BE2C (cell line): ENCODE measurements at regions not wholly inside any gene's neighbourhood (a gene's known extent, or its start where the extent isn't known, plus 50 kb on each side); places are given as distances from the start of the nearest gene placed in this dataset.

Experiments
- DNase-seq: peaks from one replicate; pipeline ENCODE4 v3.0.0-alpha.2; 2020
- H3K27me3 ChIP-seq: fragments of 250-450 bp; sonication (Bioruptor Pico); 2 replicates; pipeline ENCODE4 v1.5.1; 2020; ENCODE audit warnings: mild to moderate bottlenecking
- H3K36me3 ChIP-seq: fragments of 250-450 bp; sonication (Bioruptor Pico); 2 replicates; pipeline ENCODE4 v1.5.1; 2020; ENCODE audit warnings: mild to moderate bottlenecking
- H3K4me1 ChIP-seq: fragments of 250-450 bp; sonication (Bioruptor Pico); 2 replicates; pipeline ENCODE4 v1.5.1; 2020
- H3K4me3 ChIP-seq: 2 replicates; pipeline ENCODE4 v1.5.1; 2011; ENCODE audit warnings: low read depth, low read length
- H3K9me3 ChIP-seq: fragments of 250-450 bp; sonication (Bioruptor Pico); 2 replicates; pipeline ENCODE4 v1.5.1; 2020
- CTCF ChIP-seq: IDR thresholded peaks from 2 replicates; pipeline ENCODE4 v1.5.1; 2012; ENCODE audit warnings: mild to moderate bottlenecking, low read depth, low read length

DNA sequence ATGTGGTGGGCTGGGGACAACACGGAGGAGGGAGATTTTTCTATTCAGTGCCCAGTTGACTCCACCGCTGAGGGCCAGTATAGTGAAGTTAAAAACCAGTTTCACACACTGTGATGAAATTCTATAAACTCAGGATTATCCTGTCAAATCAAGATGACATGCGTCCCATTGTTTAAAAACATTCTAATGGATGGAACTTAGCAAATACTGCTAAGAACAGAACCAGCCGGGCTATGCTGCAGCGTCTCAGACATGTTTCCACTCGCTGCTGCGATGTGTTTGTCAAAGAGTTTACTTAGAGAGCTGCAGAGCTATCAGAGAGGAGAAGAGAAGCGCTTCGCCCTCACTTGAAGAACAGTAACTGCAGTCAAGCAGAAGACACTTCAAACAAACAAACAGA, 212.6 kb upstream of the FOXQ1 start:
- DNase-seq = no peak
- H3K9me3 ChIP-seq = no peaks in the 10 kb centered on the region
- no peak for TF ChIP-seq CTCF
- no peaks in the 10 kb centered on the region for H3K4me1 ChIP-seq
- H3K36me3 ChIP-seq = no peaks in the 10 kb centered on the region
- H3K27me3 ChIP-seq = peaks cover 32% of the 10 kb centered on the region
- no peak overlapping the region for H3K4me3 ChIP-seq

DNA sequence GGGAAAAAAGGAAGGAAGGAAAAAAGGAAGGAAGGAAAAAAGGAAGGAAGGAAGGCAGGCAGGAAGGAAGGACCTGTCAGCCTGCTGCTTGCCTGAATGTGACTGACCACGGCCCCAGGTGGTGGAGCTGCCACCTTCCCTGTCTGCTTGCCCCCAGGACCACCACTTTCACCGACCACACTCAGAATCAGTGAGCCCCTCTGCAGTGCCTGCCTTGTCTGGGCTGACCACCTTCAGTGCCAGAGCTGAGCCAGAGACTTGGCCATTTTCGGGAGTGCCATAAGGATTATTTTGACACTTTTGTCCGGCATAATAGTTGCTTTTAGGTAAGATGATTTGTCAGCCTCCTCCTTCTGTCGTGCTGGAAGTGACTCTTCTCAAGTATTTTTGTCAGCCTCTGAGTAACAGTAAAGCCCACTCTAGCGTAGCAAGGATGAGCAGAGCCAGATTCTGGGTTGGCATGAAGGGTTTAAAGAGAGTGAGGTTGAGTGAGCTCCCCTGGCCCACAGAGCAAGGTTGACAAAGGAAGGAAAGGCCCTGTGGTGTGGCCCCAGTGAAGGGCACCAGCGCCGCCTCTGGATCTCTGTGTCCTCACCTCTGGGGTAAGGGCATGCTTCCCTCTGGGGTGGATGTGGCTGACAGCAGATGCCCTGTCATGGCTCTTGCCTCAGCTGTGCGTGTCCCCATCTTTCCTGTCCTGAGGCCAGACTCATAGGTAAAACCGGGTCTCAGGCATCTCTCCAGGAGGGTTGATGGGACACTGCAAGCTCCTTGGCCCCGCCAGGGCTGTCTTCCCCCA, 214.7 kb upstream of the FOXQ1 start:
- H3K27me3 ChIP-seq = peaks cover 32% of the 10 kb centered on the region
- H3K9me3 ChIP-seq = no peaks in the 10 kb centered on the region
- no peak overlapping the region for H3K4me3 ChIP-seq
- H3K4me1 ChIP-seq = no peaks in the 10 kb centered on the region
- H3K36me3 ChIP-seq = no peaks in the 10 kb centered on the region
- no peak for DNase-seq
- no peak for TF ChIP-seq CTCF

- H3K9me3 ChIP-seq = no peaks in the 10 kb centered on the region
- H3K36me3 ChIP-seq = no peaks in the 10 kb centered on the region
- DNase-seq = no peak
- no peak overlapping the region for H3K4me3 ChIP-seq
- TF ChIP-seq CTCF = no peak
- H3K4me1 ChIP-seq = no peaks in the 10 kb centered on the region
- H3K27me3 ChIP-seq = peaks cover 13% of the 10 kb centered on the region
Measured at GRCh38 chr6:1094306-1094705, 217.6 kb upstream of the FOXQ1 start.

DNA sequence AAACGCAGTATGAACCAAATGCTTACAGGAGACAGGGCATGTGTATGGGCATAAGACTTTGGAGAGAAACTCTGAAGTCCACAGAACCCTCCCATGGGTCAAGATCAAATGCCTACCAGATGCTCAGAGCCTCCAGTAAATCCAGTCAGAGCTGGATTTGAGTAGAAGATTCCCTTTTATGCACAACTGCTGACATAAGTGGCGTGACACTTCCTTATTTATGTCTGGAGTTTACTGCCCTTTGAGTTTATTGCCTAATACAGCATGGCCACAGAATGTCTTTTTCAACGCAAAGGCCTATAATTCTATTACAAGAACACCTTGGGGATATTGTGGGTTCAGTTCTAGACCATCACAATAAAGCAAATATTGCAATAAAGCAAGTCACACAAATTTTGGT, 220.0 kb upstream of the FOXQ1 start:
- TF ChIP-seq CTCF = no peak
- H3K9me3 ChIP-seq = no peaks in the 10 kb centered on the region
- H3K4me1 ChIP-seq = no peaks in the 10 kb centered on the region
- H3K27me3 ChIP-seq = peaks cover 9% of the 10 kb centered on the region; the same call in 1 of the 2 replicates
- no peak for DNase-seq
- H3K4me3 ChIP-seq = no peak overlapping the region
- no peaks in the 10 kb centered on the region for H3K36me3 ChIP-seq

DNA sequence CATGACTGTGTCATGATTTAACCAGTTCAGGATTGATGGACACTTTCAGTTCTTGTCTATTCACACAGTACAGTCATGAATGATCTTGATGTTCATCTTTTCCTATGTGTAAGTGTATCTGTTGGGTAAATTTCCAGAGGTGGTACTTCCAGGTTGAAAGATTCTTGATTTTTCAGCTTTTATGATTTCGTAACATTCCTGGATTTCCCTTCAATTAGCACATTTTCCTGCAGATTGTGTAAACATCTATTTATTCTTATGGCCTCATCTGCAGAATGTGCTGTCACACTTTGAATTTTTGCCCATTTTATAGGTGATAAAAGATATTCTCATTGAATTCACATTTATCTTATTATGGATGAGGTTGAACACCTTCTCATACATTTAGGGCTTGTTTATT, 222.0 kb upstream of the FOXQ1 start:
- H3K9me3 ChIP-seq = no peaks in the 10 kb centered on the region
- DNase-seq = no peak
- H3K27me3 ChIP-seq = peaks cover 9% of the 10 kb centered on the region; the same call in 1 of the 2 replicates
- H3K4me3 ChIP-seq = no peak overlapping the region
- TF ChIP-seq CTCF = no peak
- H3K4me1 ChIP-seq = no peaks in the 10 kb centered on the region
- no peaks in the 10 kb centered on the region for H3K36me3 ChIP-seq

- no peak for TF ChIP-seq CTCF
- Histone ChIP-seq H3K36me3 (no peaks in the 10 kb centered on the region), H3K4me3 (no peak overlapping the region), H3K9me3 (no peaks in the 10 kb centered on the region), H3K4me1 (no peaks in the 10 kb centered on the region), H3K27me3 (peaks cover 9% of the 10 kb centered on the region; the same call in 1 of the 2 replicates)
- DNase-seq = no peak
Measured at GRCh38 chr6:1088492-1089001, 223.4 kb upstream of the FOXQ1 start.
